ENCODE measurements at regions not wholly inside any gene's neighbourhood (a gene's known extent, or its start where the extent isn't known, plus 50 kb on each side); places are given as distances from the start of the nearest gene placed in this dataset.
"Not testable (repeated sequence)": the region's sequence is repeated elsewhere in the genome, so short reads cannot be mapped to it uniquely, and the experiment has no call there.

DNA sequence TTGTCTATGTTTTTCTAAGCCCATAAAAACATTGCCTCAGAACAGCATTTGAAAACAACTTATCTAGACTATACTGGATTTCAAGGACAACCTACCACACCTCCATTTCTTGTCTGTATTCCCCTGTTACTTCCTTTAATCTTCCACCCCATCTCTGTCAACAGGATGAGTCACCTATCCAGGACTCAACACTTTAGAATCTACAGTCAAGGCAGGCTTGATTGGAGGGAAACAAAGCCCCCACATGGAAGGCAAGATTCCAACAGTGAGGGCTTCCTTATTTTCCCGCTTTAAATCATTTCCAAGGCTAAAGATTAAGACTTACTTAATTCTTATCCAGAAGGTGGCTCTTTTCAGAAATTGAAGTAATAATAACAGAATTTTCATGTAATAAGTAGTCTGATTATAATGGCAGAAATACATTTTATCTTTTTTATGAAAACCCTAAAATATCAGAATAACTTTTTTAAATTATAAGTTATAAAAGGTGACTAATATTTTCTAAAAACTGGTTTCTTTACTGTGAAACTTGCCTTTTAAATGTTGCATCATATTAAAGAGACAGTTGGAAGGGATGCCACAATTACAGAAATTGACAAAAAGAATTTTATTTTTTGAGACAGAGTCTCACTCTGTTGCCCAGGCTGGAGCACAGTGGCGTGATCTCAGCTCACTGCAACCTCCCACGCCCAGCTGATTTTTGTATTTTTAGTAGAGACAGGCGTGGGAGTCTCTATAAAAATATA is 138.7 kb upstream of the CCDC150 start:
- no peak for DNase-seq

- no peak for DNase-seq
Measured at GRCh38 chr2:196501836-196502235, 137.7 kb upstream of the CCDC150 start.

- no peak for DNase-seq
Measured at GRCh38 chr2:196502386-196502785, 137.1 kb upstream of the CCDC150 start.

DNA sequence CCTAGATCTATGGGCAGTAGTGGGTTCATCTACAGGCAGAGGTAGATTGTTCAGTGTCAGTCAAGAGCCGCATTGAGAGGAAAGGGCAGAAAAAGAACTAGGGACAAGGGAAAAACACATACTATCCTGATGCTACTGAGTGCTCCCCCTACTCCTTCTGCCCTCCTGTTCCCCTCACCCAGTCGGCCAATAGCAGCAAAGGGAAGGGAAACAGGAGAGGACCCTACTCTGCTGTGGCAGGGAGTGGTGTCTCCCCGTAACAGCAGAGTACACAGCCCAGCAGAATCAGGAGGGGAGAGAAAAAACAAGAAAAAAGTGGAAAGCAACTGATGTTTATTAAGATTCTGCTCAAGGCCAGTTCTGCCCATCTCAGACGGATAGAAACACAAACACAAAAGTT is 136.1 kb upstream of the CCDC150 start:
- DNase-seq = no peak

GRCh38 chr2:196504788-196505187 is 134.7 kb upstream of the CCDC150 start:
- no peak for DNase-seq

- no peak for DNase-seq
Measured at GRCh38 chr2:196510246-196510645, 129.3 kb upstream of the CCDC150 start.

DNA sequence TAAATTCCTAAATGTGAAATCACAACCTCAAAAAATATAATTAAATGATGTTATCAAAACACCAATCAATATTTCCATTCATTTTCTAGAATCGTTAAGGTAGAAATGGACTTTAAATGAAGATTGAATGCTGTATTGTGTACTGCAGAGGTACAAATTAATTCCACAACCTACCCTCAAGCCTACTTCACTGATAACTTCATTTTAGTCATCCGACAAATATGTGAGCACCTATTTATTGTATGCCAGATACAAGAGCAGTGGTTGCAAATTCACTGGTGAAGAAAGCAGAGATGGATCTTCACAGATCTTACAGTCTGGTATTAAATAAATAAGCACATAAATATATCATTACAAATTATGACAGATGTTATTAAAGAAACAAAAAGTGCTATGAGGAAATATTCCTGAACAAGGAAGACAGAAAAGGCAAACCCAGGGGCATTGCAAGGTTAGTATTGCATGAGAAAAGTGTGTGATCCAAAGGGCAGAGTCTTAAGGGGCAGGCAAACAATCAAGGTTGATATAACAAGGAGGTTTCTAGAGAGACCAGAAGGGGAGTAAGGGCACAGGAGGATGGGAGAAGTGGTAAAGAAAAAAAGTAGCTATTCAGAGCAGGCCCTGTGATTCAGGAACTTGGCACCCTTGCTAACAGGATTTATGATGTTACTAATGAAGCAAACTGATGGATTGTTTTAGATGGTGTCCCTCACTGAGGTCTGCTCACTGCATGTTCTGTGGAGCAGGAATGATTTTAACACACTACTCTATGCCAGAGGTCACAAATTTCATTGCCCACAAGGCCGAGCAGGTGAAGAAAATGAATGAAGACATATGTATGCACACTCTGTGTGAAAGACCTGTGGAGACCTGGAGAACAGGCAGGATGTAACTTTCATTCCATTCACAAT is 128.0 kb upstream of the CCDC150 start:
- no peak for DNase-seq

DNA sequence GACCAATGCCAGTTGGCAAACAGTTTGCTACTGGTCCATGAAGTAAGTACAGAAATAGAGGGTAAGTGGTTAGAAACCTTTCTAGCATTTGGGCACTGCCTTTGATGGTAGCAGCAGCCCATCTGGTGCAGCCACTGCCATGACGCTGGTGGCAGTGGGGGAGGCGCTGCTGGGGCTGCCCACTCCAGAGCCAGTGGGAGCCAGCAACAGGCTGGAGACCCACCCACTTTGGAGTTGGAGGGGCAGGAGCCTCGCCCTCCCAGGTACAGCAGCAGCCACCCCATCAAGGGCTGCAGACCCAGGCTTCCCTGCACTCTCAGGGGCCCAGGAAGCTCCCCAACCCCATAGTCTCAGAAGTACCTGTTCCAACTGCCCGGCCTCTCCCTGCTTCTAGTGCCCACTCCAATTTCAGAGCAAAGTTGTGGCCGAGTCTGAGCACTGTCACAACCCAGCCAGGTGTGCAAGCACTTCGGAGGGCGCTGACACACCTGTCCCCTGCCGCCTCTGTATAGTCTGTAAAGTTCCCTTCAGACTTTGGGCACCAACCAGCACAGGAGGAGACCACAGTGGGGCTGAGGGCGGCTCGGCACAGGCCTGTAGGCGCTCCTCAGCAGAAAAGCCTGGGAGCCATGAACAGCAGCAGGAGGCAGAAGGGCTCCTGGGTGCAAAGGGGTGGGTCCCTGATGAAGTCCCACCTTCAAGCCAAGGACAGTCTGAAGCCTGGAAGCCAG is 125.6 kb upstream of the CCDC150 start:
- DNase-seq = no peak

DNA sequence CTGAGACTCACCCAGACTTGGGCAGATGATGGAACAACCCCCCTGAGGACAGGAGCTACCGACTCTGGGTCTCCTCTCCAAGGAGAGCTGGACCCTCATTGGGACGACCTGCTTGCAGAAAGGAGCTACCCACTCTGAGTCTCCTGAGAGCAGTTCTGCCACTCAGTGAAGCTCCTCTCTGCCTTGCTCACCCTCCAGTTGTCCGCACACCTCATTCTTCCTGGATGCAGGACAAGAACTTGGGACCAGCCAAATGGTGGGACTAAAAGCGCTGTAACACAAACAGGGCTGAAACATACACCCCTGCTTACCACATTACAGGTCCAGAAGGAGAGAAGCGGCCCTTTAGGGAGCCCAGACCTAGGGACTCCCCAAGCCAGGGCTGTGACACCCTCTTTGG is 124.9 kb upstream of the CCDC150 start:
- no peak for DNase-seq

DNA sequence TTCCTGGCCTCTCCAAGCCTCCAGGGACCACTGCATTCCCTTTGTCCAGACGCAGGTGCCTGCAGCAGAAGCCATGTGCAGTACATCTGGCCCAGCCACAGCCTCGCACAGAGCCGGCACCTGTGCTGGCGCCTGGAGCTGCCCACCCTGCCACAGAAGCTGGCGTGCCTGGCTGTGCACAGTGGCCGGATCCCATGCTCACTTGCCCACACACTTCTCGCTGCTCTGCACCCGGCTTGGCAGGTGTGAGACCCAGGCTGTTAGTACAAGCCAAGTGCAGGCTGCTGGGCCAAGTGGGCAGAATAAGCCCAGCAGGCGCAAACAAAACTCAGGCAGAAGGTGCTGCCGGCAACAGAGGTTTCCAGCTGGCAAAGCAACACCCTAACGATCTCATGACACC is 124.5 kb upstream of the CCDC150 start:
- DNase-seq = peak; percentile 7

DNA sequence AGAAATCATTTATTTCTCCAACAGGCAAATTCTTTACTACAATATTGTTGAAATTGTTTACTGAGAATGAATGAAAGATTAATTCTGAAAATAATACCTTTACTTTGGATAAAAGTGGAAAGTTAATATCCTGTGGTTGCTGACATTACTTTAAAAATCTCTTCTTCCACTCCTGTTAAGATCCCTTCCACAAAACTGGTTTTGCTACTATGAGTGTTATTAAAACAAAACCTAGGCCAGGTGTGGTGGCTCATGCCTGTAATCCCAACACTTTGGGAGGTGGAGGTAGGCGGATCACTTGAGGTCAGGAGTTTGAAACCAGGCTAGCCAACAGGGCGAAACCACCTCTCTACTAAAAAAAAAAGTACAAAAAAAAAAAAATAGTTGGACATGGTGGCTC is 123.9 kb upstream of the CCDC150 start:
- no peak for DNase-seq

- DNase-seq = no peak
Measured at GRCh38 chr2:196516564-196516963, 123.0 kb upstream of the CCDC150 start.

- no peak for DNase-seq
Measured at GRCh38 chr2:196520605-196521004, 118.9 kb upstream of the CCDC150 start.

DNA sequence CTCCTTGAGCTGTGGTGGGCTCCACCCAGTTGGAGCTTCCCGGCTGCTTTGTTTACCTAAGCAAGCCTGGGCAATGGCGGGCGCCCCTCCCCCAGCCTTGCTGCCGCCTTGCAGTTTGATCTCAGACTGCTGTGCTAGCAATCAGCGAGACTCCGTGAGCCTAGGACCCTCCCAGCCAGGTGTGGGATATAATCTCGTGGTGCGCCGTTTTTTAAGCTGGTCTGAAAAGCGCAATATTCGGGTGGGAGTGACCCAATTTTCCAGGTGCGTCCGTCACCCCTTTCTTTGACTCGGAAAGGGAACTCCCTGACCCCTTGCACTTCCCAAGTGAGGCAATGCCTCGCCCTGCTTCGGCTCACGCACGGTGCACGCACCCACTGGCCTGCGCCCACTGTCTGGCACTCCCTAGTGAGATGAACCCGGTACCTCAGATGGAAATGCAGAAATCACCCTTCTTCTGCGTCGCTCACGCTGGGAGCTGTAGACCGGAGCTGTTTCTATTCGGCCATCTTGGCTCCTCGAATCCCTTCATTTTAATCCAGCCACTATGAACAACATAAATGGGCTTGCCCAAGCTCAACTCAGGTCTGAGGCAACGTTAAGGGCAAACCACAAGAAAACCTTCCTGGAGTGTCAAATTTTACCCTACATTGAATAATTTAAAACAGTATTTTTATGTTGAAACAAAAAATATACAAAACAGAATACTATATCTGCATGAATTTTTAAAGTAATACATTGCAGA is 112.4 kb upstream of the CCDC150 start:
- not testable (repeated sequence) for DNase-seq

GRCh38 chr2:196528486-196529223 is 110.9 kb upstream of the CCDC150 start:
- no peak for DNase-seq

- no peak for DNase-seq
Measured at GRCh38 chr2:196530910-196531309, 108.6 kb upstream of the CCDC150 start.

- no peak for DNase-seq
Measured at GRCh38 chr2:196533772-196534397, 105.6 kb upstream of the CCDC150 start.

- DNase-seq = no peak
Measured at GRCh38 chr2:196534495-196534894, 105.0 kb upstream of the CCDC150 start.

DNA sequence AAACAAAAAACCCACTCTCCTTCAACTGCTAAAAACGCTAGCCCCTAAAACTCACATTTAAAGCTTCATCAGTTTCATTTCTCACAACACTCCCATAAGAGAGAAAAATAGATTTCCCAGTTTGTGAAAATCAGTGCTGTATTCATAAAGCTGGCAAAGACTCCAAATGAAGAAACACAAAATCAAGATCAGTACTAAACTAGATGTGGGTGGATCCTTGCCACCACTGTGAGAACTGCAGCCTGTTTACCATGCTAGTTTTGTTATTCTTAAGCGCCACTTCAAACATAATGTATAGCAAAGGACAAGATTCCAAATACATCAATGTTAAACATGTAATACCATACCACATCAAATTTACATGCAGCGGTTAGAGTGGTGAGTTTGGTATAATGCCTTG is 104.5 kb upstream of the CCDC150 start:
- DNase-seq = no peak

- no peak for DNase-seq
Measured at GRCh38 chr2:196535742-196536141, 103.8 kb upstream of the CCDC150 start.

DNA sequence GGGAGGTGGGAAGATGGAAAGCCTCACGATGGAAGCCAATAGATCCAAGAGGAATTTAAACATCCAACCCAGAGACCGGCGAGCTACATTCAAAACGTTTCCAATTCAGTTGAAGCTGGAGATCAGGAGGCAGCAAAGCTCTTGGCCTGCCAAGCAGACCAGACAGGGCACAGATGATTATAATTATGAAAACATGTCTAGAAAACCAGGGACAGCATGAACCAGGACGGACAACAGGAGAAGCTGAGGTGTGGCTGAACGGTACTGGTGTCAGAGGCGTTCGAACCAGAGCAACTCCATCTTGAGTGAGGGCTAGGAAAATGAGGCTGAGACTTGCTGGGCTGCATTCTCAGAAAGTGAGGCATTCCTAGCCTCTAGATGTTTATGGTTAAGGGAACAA is 102.2 kb upstream of the CCDC150 start:
- no peak for DNase-seq

- no peak for DNase-seq
Measured at GRCh38 chr2:196538189-196538588, 101.3 kb upstream of the CCDC150 start.
